HG02970 (cell line): ENCODE measurements at regions not wholly inside any gene's neighbourhood (a gene's known extent, or its start where the extent isn't known, plus 50 kb on each side); places are given as distances from the start of the nearest gene placed in this dataset.
"Not testable (repeated sequence)": the region's sequence is repeated elsewhere in the genome, so short reads cannot be mapped to it uniquely, and the experiment has no call there.

ENCODE experiments used
- ATAC-seq: cut with Tn5 transposase; IDR thresholded peaks from one replicate; pipeline ENCODE4 v1.9.1; 2021; ENCODE audit warnings: mild to moderate bottlenecking, moderate library complexity, moderate number of reproducible peaks; ENCODE audit not compliant: unreplicated experiment, low FRiP score

DNA sequence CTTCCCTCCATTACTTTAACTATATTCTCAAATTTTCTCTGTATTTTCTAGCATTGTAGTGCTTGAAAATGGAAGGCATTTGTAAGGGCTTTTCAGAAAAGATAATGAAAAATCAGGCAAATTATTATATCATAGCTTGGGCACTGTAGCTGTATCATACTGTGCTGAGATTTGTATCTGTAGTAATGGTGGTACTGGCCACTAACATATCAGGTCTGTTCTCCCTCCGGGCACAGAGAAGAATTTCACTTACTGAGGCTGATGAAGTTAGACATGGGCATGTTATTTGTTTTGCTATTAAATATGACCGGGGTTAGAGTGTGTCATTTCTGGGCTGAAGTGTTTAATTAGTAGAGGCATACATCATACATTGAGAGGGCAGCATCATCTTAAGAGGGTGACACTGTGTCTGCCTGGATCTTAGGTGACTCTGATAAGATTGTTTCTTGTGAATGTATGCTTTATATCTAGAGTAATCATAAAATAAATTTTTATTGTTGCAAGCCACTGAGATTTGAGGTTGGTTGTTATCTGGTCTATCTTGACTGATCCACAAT lies 1395.9 kb downstream of the EPHA7 start:
- no peak for ATAC-seq

DNA sequence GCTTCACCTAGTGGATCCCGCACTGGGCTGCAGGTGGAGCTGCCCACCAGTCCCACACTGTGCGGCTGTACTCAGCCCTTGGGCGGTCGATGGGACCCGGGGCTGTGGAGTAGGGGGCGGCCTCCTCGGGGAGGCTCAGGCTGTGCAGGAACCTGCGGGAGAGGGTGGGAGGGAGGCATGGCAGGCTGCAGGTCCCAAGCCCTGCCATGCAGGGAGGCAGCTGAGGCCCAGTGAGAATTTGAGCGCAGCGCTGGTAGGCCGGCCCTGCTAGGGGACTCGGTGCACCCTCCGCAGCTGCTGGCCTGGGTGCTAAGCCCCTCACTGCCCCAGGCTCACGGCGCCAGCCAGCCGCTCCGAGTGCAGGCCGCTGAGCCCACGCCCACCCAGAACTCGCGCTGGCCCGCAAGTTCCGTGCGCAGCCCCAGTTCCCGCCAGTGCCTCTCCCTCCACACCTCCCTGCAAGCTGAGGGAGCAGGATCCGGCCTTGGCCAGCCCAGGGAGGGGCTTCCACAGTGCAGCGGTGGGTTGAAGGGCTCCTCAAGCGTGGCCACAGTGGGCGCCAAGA lies 1407.6 kb downstream of the EPHA7 start:
- ATAC-seq, result no peak

- ATAC-seq, result no peak
Observed at GRCh38 chr6:92008757-92009502, 1410.4 kb downstream of the EPHA7 start.

DNA sequence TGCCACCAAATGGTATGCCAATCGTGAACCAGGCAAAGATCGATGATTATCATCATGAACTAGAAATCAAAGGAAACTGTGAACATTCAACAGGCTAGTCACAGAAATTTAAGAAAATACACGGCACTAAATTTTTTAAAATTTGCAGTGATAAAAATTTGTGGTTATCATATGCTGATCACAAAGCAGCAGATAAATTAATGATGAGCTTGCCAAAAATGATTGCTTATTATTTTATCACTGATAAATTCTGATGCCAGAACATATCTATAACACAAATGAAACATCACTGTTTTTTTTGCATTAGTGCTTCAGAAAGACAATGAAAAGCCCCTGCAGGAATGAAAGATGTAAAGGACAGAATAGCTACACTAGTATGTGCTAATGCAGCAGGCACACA lies 1413.2 kb upstream of the MAP3K7 start:
- ATAC-seq, result no peak

- no peak for ATAC-seq
Observed at GRCh38 chr6:91994787-91995186, 1407.9 kb upstream of the MAP3K7 start.

DNA sequence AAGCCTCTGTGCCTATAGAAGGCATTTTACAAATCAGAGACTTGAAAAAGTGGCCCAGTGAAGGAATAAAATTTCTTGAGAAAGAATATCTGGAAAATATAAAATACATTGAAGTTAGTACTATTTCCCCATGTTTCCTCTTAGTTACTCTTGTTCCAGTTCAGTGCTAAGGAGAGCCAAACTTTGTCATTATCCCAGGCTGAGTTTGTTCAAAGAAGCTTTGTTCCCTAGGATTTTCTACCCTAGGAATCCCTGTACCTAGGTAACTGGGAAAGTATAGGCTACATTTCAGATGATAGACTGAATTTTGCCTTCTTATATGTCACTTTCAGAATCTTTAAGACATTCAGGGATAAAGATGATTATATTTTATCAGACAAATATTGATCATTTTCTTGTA lies 1395.7 kb upstream of the MAP3K7 start:
- ATAC-seq, result no peak

DNA sequence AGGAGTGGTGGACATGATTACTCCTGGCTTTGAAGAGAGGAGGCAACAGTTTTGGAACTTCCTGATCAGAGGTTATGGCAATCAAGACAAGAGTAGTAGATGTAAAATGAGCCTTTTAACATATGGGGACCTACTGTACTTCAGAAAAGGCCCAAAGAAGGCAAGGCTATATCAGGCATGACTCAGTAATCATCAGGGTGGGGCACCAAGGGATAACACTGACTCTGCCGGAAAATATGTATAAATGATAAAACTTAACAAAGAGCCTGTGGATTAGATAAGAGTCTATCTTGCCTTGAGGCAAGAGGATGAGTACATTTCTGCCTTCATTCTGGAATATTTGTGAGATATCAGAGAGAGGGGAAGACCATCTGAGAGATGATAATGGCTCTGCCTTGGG lies 1389.9 kb upstream of the MAP3K7 start:
- no peak for ATAC-seq

GRCh38 chr6:91970700-91971099 lies 1383.8 kb upstream of the MAP3K7 start:
- no peak for ATAC-seq

DNA sequence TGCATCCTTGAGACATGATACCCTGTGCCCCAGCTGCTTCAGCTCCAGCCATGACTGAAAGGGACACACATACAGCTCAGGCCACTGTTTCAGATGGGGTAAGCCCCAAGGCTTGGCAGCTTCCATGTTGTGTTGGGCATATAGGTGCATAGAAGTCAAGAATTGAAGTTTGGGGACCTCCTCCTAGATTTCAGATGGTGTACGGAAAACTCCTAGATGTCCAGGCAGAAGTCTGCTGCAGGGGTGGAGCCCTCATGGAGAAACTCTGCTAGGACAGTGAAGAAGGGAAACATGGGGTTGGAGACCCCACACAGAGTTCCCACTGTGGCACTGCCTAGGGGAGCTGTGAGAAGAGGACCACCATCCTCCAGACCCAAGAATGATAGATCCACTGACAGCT lies 1379.0 kb upstream of the MAP3K7 start:
- ATAC-seq, result no peak

- no peak for ATAC-seq
Observed at GRCh38 chr6:91961671-91962070, 1374.8 kb upstream of the MAP3K7 start.

DNA sequence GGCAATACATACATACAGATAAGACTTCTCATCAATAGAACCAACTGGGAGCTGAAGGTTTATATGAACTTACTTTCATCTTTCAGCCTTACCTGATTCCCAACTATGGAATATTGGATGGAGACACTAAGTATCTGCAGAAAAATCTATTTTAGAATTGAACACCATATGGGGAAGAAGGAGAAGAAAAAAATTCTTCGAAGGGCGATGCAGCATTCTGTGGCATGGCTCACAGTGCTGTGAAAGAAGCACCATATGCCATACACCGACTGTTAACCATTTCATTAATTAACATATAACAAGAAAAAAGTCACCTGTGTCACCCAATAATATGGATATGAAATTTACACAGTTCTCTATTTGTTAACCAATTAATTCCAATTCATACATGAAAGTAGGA lies 1374.4 kb upstream of the MAP3K7 start:
- ATAC-seq, result no peak

- no peak for ATAC-seq
Observed at GRCh38 chr6:91941838-91942237, 1355.0 kb upstream of the MAP3K7 start.

DNA sequence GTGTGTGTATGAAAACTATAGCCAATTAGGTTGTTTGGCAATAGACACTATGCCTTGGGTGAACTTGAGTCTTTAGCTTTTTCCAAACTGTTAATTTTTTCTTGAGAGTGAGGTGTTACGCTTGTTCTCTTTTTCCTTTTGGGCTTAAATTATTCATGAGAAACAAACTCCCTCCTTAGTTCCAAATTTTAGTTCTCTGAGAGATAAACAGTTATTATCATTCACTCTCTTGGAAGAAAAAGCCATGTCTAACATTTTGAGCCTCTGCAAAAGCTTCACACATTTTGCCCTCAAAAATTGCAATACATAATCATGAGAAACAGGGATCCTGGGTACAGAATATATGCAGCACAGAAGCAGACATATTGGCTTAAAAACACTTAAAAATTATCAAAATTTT lies 1353.9 kb upstream of the MAP3K7 start:
- ATAC-seq, result no peak

- no peak for ATAC-seq
Observed at GRCh38 chr6:91926827-91927226, 1340.0 kb upstream of the MAP3K7 start.

GRCh38 chr6:91926361-91926760 lies 1339.5 kb upstream of the MAP3K7 start:
- no peak for ATAC-seq

- no peak for ATAC-seq
Observed at GRCh38 chr6:91911945-91912344, 1325.1 kb upstream of the MAP3K7 start.

- ATAC-seq, result no peak
Observed at GRCh38 chr6:91904586-91905164, 1317.8 kb upstream of the MAP3K7 start.

- ATAC-seq, result no peak
Observed at GRCh38 chr6:91895599-91896285, 1308.9 kb upstream of the MAP3K7 start.

DNA sequence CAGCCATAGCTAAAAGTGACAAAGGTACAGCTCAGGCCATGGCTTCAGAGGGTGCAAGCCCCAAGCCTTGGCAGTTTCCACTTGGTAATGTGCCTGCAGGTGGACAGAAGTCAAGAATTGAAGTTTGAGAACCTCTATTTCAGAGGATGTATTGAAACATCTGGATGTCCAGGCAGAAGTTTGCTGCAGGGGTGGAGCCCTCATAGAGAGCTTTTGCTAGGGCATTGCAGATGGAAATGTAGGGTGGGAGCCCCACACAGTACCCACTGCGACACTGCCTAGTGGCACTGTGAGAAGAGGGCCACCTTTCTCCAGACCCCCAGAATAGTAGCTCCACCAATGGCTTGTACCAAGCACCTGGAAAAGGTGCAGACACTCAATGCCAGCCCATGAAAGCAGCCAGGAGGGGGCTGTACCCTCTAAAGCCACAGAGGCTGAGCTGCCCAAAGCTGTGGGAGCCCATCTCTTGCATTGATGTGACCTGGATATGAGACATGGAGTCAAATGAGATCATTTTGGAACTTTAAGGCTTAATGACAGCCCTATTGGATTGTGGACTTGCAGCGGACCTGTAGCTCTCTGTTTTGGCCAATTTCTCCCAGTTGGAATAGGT lies 1299.4 kb upstream of the MAP3K7 start:
- no peak for ATAC-seq

GRCh38 chr6:91881791-91882190 lies 1294.9 kb upstream of the MAP3K7 start:
- not testable (repeated sequence) for ATAC-seq
